Kidney (tissue), 13 donors: ENCODE measurements at regions not wholly inside any gene's neighbourhood (a gene's known extent, or its start where the extent isn't known, plus 50 kb on each side); places are given as distances from the start of the nearest gene placed in this dataset.

Experiments used
- DNase-seq, 5 donors: peaks; one replicate each; pipeline ENCODE4 v3.0.0-alpha.2; 2013 to 2020
- FAIRE-seq: peaks from 2 replicates; lab custom pipeline; 2012; peaks lifted over from hg19 to GRCh38; lab: Jason Lieb, UNC
- H3K27ac ChIP-seq, 2 donors: one replicate each; pipeline ENCODE4 v1.7.0; 2013; ENCODE audit warnings: low read depth in 2 of 2, low read length in 2 of 2, inconsistent platforms in 1 of 2
- H3K27me3 ChIP-seq: one replicate; pipeline ENCODE4 v1.7.1; 2013; ENCODE audit warnings: low read length, inconsistent platforms; ENCODE audit not compliant: control insufficient read depth, insufficient read depth
- H3K36me3 ChIP-seq, 3 donors: one replicate each; pipeline versions ENCODE4 v1.7.0 to v1.7.1; 2013; ENCODE audit warnings: low read length in 3 of 3, control low read depth in 1 of 3, inconsistent platforms in 1 of 3; ENCODE audit not compliant: insufficient read depth in 3 of 3, control insufficient read depth in 2 of 3
- H3K4me1 ChIP-seq, 3 donors: one replicate each; pipeline versions ENCODE4 v1.7.0 to v1.7.1; 2013; ENCODE audit warnings: low read length in 3 of 3, inconsistent platforms in 1 of 3, low read depth in 1 of 3; ENCODE audit not compliant: control insufficient read depth in 2 of 3, insufficient read depth in 2 of 3
- H3K4me3 ChIP-seq, 3 donors: one replicate each; pipeline versions ENCODE4 v1.7.0 to v1.8.1; 2013; ENCODE audit warnings: low read length in 3 of 3, control low read depth in 1 of 3, inconsistent platforms in 1 of 3
- H3K9ac ChIP-seq, 3 donors: one replicate each; pipeline versions ENCODE4 v1.7.0 to v1.7.1; 2013; ENCODE audit warnings: low read length in 3 of 3, control low read depth in 1 of 3, inconsistent platforms in 1 of 3
- H3K9me3 ChIP-seq, 3 donors: one replicate each; pipeline versions ENCODE4 v1.7.0 to v1.7.1; 2013; ENCODE audit warnings: low read length in 3 of 3, control low read depth in 1 of 3, inconsistent platforms in 1 of 3; ENCODE audit not compliant: control insufficient read depth in 2 of 3, insufficient read depth in 1 of 3
- CTCF ChIP-seq: IDR thresholded peaks from 3 replicates; pipeline ENCODE4 v1.5.1; 2012; ENCODE audit warnings: mild to moderate bottlenecking, moderate library complexity, borderline replicate concordance; ENCODE audit not compliant: insufficient read depth; ENCODE audit errors: extremely low read depth
- intact Hi-C: fragments of 100-400 bp; cut with DNase I; formaldehyde crosslinking; loops from one replicate; pipeline ENCODE4 v1.11.1; 2022
- donor health status: control.
- donor health status: control.
- donor health status: control.
- donor health status: control.
- donor health status: control.
- donor health status: DM: yes; HTN: yes; CAD: no.
- donor health status: Normal renal cell carcinoma (clear cell type).

- no peaks in the 10 kb centered on the region for H3K9me3 ChIP-seq
- DNase-seq = peak in 1 of 5 donors; percentile 1
- H3K4me1 ChIP-seq = no peaks in the 10 kb centered on the region
- no peak overlapping the region for H3K9ac ChIP-seq
- H3K27me3 ChIP-seq = no peaks in the 10 kb centered on the region
- intact Hi-C loops = no loop called here
- H3K4me3 ChIP-seq = no peak overlapping the region
- FAIRE-seq = no peak
- H3K27ac ChIP-seq = no peak overlapping the region
- H3K36me3 ChIP-seq = no peaks in the 10 kb centered on the region
- no peak for TF ChIP-seq CTCF
Observed at GRCh38 chr19:30788105-30788765, 416.1 kb downstream of the ZNF536 start.

- DNase-seq = peak in 1 of 5 donors; percentile 5
- intact Hi-C loops = no loop called here
Observed at GRCh38 chr19:30785458-30786137, 413.4 kb downstream of the ZNF536 start.

GRCh38 chr19:30784850-30785457 lies 412.8 kb downstream of the ZNF536 start:
- no peaks in the 10 kb centered on the region for H3K36me3 ChIP-seq
- intact Hi-C loops = no loop called here
- no peaks in the 10 kb centered on the region for H3K9me3 ChIP-seq
- no peaks in the 10 kb centered on the region for H3K27me3 ChIP-seq
- no peak overlapping the region for H3K9ac ChIP-seq
- peak in 1 of 5 donors; percentile 39 for DNase-seq
- H3K4me3 ChIP-seq = no peak overlapping the region
- H3K27ac ChIP-seq = no peak overlapping the region
- no peak for FAIRE-seq
- TF ChIP-seq CTCF = peak; percentile 40
- H3K4me1 ChIP-seq = no peaks in the 10 kb centered on the region

More at GRCh38 chr19:30785458-30786137, 413.4 kb downstream of the ZNF536 start:
- Histone ChIP-seq H3K27me3 (no peaks in the 10 kb centered on the region), H3K9me3 (no peaks in the 10 kb centered on the region), H3K9ac (no peak overlapping the region), H3K4me3 (no peak overlapping the region), H3K36me3 (no peaks in the 10 kb centered on the region), H3K4me1 (no peaks in the 10 kb centered on the region), H3K27ac (no peak overlapping the region)
- TF ChIP-seq CTCF = no peak
- no peak for FAIRE-seq
